HCT116 (cell line): ENCODE measurements at regions not wholly inside any gene's neighbourhood (a gene's known extent, or its start where the extent isn't known, plus 50 kb on each side); places are given as distances from the start of the nearest gene placed in this dataset.

Experiments used
- ATAC-seq: fragments of 200-7000 bp; cut with Tn5 transposase; 2 replicates; pipeline ENCODE4 v1.9.1; 2020; ENCODE audit warnings: mild to moderate bottlenecking, moderate library complexity
- BruUV-seq: library from RNA; stranded (reverse); fragments of 400-500 nt; replicated peaks from 2 replicates; lab custom pipeline; 2021; lab: Mats Ljungman, UMichigan
- CTCF ChIA-PET: fragments of 300-600 bp; sonication (Branson Sonifier 250); formaldehyde crosslinking; loops from one replicate; lab custom pipeline; 2021; ENCODE audit warnings: antibody characterized with exemption; lab: Charles Lee
- POLR2A ChIA-PET: fragments of 300-600, 350-600 bp; sonication (Branson Sonifier 250); formaldehyde crosslinking; loops from one replicate; lab custom pipeline; 2021; ENCODE audit warnings: antibody characterized with exemption; lab: Charles Lee
- RAD21 ChIA-PET, 2 experiments: fragments of 300-600 bp; sonication (Branson Sonifier 250); formaldehyde crosslinking; loops; one replicate each; lab custom pipeline; 2023; ENCODE audit warnings: low total read pairs in 2 of 2; ENCODE audit not compliant: uncharacterized antibody in 2 of 2, unreplicated experiment in 2 of 2, low non-redundant PET in 1 of 2; lab: Charles Lee
- DNase-seq: peaks from one replicate; pipeline ENCODE4 v3.0.0-alpha.2; 2010; ENCODE audit warnings: low read depth, low spot score
- H2AFZ ChIP-seq: fragments of 200-600 bp; shearing (Covaris generic), sonication (generic); 2 replicates; pipeline ENCODE4 v1.6.1; 2017; ENCODE audit warnings: low read depth, mixed run types, mixed read lengths, antibody characterized with exemption, low read length; ENCODE audit not compliant: poor library complexity, severe bottlenecking
- H3K27ac ChIP-seq: 2 replicates; pipeline ENCODE4 v1.5.1; 2012; ENCODE audit warnings: low read depth, low read length
- H3K27me3 ChIP-seq: fragments of 200-600 bp; sonication (generic); 2 replicates; pipeline ENCODE4 v1.6.1; 2016; ENCODE audit warnings: mixed run types, low read length, mixed read lengths; ENCODE audit not compliant: insufficient read depth
- H3K36me3 ChIP-seq, 2 experiments: fragments of 200-500 bp in 1 of 2; fragments of 200-600 bp in 1 of 2; sonication (Bioruptor generic) in 1 of 2; sonication (generic) in 1 of 2; 2 replicates each; pipeline versions ENCODE4 v1.5.1 to v1.6.1; 2014 to 2016; ENCODE audit warnings: low read length in 2 of 2, inconsistent platforms in 1 of 2, mixed read lengths in 1 of 2, mixed run types in 1 of 2; ENCODE audit not compliant: insufficient read depth in 2 of 2, control insufficient read depth in 1 of 2
- H3K4me1 ChIP-seq, 2 experiments: fragments of 200-600 bp in 1 of 2; sonication (generic) in 1 of 2; 2 replicates each; pipeline versions ENCODE4 v1.5.1 to v1.6.1; 2012 to 2017; ENCODE audit warnings: low read length in 2 of 2, inconsistent platforms in 1 of 2, mild to moderate bottlenecking in 1 of 2, mixed read lengths in 1 of 2, mixed run types in 1 of 2, moderate library complexity in 1 of 2; ENCODE audit not compliant: insufficient read depth in 2 of 2, control insufficient read depth in 1 of 2
- H3K4me2 ChIP-seq: fragments of 200-600 bp; sonication (generic); 2 replicates; pipeline ENCODE4 v1.6.1; 2017; ENCODE audit warnings: mixed run types, low read length, mixed read lengths
- H3K4me3 ChIP-seq, 2 experiments: fragments of 200-600 bp in 1 of 2; sonication (generic) in 1 of 2; replicated peaks in 1 of 2; 2 replicates each; pipeline ENCODE4 v1.5.1; 2011 to 2016; ENCODE audit warnings: low read length in 2 of 2, control low read depth in 1 of 2, low read depth in 1 of 2, mild to moderate bottlenecking in 1 of 2, mixed read lengths in 1 of 2, mixed run types in 1 of 2
- H3K79me2 ChIP-seq: fragments of 200-600 bp; sonication (generic); 2 replicates; pipeline ENCODE4 v1.6.1; 2017; ENCODE audit warnings: mild to moderate bottlenecking, mixed run types, low read length, moderate library complexity, mixed read lengths; ENCODE audit not compliant: insufficient read depth
- H3K9ac ChIP-seq: fragments of 200-600 bp; sonication (generic); 2 replicates; pipeline ENCODE4 v1.6.1; 2016; ENCODE audit warnings: low read length, mixed read lengths
- H3K9me2 ChIP-seq: fragments of 200-600 bp; sonication (generic), shearing (Covaris generic); 2 replicates; pipeline ENCODE4 v1.6.1; 2017; ENCODE audit warnings: mixed run types, mild to moderate bottlenecking, moderate library complexity; ENCODE audit not compliant: insufficient read depth
- H3K9me3 ChIP-seq, 2 experiments: fragments of 200-500 bp in 1 of 2; fragments of 200-600 bp in 1 of 2; sonication (Bioruptor generic) in 1 of 2; sonication (generic) in 1 of 2; 2 replicates each; pipeline ENCODE4 v1.6.1; 2014 to 2017; ENCODE audit warnings: low read length in 2 of 2, mixed read lengths in 2 of 2, inconsistent platforms in 1 of 2, low read depth in 1 of 2, mild to moderate bottlenecking in 1 of 2, mixed run types in 1 of 2, moderate library complexity in 1 of 2; ENCODE audit not compliant: control insufficient read depth in 1 of 2, insufficient read depth in 1 of 2
- H4K20me1 ChIP-seq: fragments of 200-600 bp; sonication (generic), shearing (Covaris generic); 2 replicates; pipeline ENCODE4 v1.6.1; 2017; ENCODE audit warnings: mixed run types, mild to moderate bottlenecking, moderate library complexity; ENCODE audit not compliant: insufficient read depth
- CBX3 ChIP-seq: IDR thresholded peaks from 2 replicates; pipeline ENCODE4 v1.6.1; 2012; ENCODE audit warnings: low read depth
- FOSL1 ChIP-seq: IDR thresholded peaks from 2 replicates; pipeline ENCODE4 v1.6.1; 2012; ENCODE audit warnings: low read depth
- JUND ChIP-seq: IDR thresholded peaks from 2 replicates; pipeline ENCODE4 v1.6.1; 2012
- POLR2A ChIP-seq: IDR thresholded peaks from 2 replicates; pipeline ENCODE4 v1.7.0; 2011; ENCODE audit warnings: borderline replicate concordance; ENCODE audit not compliant: insufficient read depth, insufficient read length; ENCODE audit errors: extremely low read depth
- RAD21 ChIP-seq: IDR thresholded peaks from 2 replicates; pipeline ENCODE4 v1.6.1; 2012; ENCODE audit warnings: low read depth, mild to moderate bottlenecking
- SP1 ChIP-seq: IDR thresholded peaks from 2 replicates; pipeline ENCODE4 v1.6.1; 2012; ENCODE audit warnings: low read depth
- SRF ChIP-seq: IDR thresholded peaks from 2 replicates; pipeline ENCODE4 v1.6.1; 2012; ENCODE audit warnings: low read depth
- TCF7L2 ChIP-seq: IDR thresholded peaks from 2 replicates; pipeline ENCODE4 v1.7.0; 2011; ENCODE audit warnings: borderline replicate concordance, inconsistent platforms; ENCODE audit not compliant: insufficient read depth, insufficient read length; ENCODE audit errors: extremely low read depth
- intact Hi-C: fragments of 100-400 bp; cut with micrococcal nuclease; formaldehyde crosslinking; loops from 2 replicates; pipeline ENCODE4 v1.10.0; 2022
- TF ChIP-seq, protein P1 (sequence below), 3 experiments: fragments of 200-600 bp in 1 of 3; sonication (generic) in 1 of 3; IDR thresholded peaks in 2 of 3; conservative IDR thresholded peaks in 1 of 3; 2 replicates each; pipeline ENCODE4 v1.5.1; 2012 to 2017; ENCODE audit warnings: low read depth in 2 of 3, low read length in 2 of 3, antibody characterized with exemption in 1 of 3, borderline replicate concordance in 1 of 3, control low read depth in 1 of 3, mild to moderate bottlenecking in 1 of 3, mixed read lengths in 1 of 3, mixed run types in 1 of 3, moderate library complexity in 1 of 3; ENCODE audit not compliant: insufficient read depth in 1 of 3
- TF ChIP-seq, protein P2 (sequence below): IDR thresholded peaks from 2 replicates; pipeline ENCODE4 v1.6.1; 2012

DNA sequence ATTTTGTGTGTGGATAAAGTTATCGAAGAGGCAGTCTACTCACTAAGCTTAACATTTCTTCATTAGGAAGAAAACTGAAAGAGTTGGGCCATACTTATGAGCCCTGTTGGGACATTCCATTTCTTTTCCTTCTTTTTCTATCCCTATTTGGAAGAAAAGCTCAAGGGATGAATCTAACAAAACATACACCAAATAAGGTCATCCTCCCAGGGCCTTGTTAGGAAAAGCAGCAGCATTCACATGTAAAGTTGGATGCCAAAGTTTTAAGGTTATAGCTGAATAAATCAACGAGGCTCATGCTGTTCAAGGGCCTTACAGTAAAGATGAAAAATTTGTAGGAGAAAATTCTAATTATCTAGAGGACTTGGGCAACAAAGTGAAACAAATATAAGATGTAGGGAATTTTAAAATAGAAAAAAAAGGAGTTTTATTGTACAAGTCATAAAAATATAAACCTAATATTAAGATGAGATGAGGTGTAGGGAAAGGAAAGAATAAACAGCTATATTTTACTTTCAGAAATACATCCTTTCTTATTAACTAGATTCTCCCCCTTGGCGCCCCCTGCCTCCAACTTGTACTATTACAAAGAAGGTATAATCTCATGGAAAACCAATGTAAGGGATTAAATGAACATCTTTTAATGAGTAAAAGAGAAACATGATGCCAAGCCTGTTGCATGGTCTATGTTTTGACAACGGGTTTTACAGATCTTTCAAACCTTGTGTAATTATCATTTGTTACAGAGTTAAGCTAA lies 160.4 kb downstream of the PCDH20 start:
- BruUV-seq = no TSS peak
- ATAC-seq = no peak
- Histone ChIP-seq H3K4me3 (no peak overlapping the region), H3K9me3 (no peaks in the 10 kb centered on the region)
- RAD21 ChIA-PET = no interaction called here
- TF ChIP-seq, protein P1, sequence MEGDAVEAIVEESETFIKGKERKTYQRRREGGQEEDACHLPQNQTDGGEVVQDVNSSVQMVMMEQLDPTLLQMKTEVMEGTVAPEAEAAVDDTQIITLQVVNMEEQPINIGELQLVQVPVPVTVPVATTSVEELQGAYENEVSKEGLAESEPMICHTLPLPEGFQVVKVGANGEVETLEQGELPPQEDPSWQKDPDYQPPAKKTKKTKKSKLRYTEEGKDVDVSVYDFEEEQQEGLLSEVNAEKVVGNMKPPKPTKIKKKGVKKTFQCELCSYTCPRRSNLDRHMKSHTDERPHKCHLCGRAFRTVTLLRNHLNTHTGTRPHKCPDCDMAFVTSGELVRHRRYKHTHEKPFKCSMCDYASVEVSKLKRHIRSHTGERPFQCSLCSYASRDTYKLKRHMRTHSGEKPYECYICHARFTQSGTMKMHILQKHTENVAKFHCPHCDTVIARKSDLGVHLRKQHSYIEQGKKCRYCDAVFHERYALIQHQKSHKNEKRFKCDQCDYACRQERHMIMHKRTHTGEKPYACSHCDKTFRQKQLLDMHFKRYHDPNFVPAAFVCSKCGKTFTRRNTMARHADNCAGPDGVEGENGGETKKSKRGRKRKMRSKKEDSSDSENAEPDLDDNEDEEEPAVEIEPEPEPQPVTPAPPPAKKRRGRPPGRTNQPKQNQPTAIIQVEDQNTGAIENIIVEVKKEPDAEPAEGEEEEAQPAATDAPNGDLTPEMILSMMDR (IDR thresholded peaks at IDR 0.05 in 2 of 3, conservative IDR thresholded peaks at IDR 0.05 in 1 of 3; ENCODE audit: borderline replicate concordance in 1 of 3, insufficient read depth in 1 of 3, low read depth in 2 of 3, low read length in 2 of 3) = peak in 1 of 3 experiments; percentile 37; a peak in 2 of 6 replicates
- no peak for TF ChIP-seq RAD21
- TF ChIP-seq, all 23 proteins: peak for 1
- H3K27ac ChIP-seq = no peak overlapping the region
- POLR2A ChIA-PET = no interaction called here
- no peak overlapping the region for H3K4me2 ChIP-seq
- intact Hi-C loops = loop anchor here (5.0 kb wide), 1 partner anchor 628 kb away; no protein-coding TSS in a partner anchor
- H3K4me1 ChIP-seq = no peaks in the 10 kb centered on the region
- H4K20me1 ChIP-seq = no peaks in the 10 kb centered on the region
- H3K36me3 ChIP-seq = no peaks in the 10 kb centered on the region
- no peaks in the 10 kb centered on the region for H3K27me3 ChIP-seq
- no peaks in the 10 kb centered on the region for H3K9me2 ChIP-seq
- peak; percentile 2 for DNase-seq
- no peak overlapping the region for H3K9ac ChIP-seq
- no peak overlapping the region for H2AFZ ChIP-seq
- H3K79me2 ChIP-seq = no peaks in the 10 kb centered on the region
- CTCF ChIA-PET = interaction anchor here (0.8 to 1.3 kb wide), 4 partner anchors 14 to 500 kb away, joined by 3 to 4 read pairs (median 3); no protein-coding TSS in a partner anchor

DNA sequence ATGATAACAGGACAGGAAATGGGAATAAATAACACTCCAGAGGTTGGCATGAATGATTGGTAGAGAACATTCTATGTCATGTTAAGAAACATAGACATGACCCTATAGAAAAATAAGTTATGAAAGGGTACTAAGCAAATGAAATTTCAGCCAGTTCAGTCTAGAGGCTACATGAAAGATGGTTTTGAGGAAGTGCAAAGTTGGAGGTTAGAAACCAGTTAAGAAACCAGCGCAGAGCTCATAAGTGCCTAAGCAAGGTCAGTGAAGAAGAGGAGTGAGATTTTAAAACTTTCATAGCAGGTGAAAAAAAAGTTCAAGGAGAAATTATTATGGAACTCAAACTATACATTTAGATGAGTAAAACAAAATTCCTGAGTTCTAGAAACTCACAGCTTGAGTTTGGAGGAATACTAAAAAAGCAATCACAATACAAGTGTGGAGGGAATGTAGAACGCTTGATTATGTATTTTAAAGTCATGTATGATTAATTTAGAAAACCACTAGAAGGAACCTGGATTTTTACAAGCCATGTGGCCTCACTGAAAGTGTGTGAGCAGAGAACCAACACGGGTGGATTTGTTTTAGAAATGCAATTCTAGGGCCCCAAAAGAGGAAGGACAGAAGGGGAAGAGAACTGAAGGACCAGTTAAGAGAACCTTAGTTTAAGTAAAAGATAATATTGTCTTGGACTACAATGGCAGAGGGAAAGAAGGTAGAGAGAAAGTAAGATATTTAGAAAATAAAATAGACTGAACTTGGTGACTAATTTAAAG lies 162.4 kb downstream of the PCDH20 start:
- ChIA-PET CTCF (no interaction called here), RAD21 (no interaction called here), POLR2A (no interaction called here)
- no peaks in the 10 kb centered on the region for H3K79me2 ChIP-seq
- H3K9ac ChIP-seq = no peak overlapping the region
- DNase-seq (no peak), ATAC-seq (no peak)
- TF ChIP-seq, protein P2, sequence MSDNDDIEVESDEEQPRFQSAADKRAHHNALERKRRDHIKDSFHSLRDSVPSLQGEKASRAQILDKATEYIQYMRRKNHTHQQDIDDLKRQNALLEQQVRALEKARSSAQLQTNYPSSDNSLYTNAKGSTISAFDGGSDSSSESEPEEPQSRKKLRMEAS = no peak
- TF ChIP-seq, protein P1 (IDR thresholded peaks at IDR 0.05 in 2 of 3, conservative IDR thresholded peaks at IDR 0.05 in 1 of 3; ENCODE audit: borderline replicate concordance in 1 of 3, insufficient read depth in 1 of 3, low read depth in 2 of 3, low read length in 2 of 3) = no peak
- TF ChIP-seq CBX3 = no peak
- TF ChIP-seq SRF = no peak
- TF ChIP-seq TCF7L2 = no peak
- TF ChIP-seq RAD21 = no peak
- no peak for TF ChIP-seq SP1
- no peak for TF ChIP-seq POLR2A
- no peak for TF ChIP-seq JUND
- no peak for TF ChIP-seq FOSL1
- no peak overlapping the region for H3K4me2 ChIP-seq
- no peak overlapping the region for H3K27ac ChIP-seq
- H2AFZ ChIP-seq = no peak overlapping the region
- H3K36me3 ChIP-seq = no peaks in the 10 kb centered on the region
- BruUV-seq = no TSS peak
- H3K27me3 ChIP-seq = no peaks in the 10 kb centered on the region
- H3K9me2 ChIP-seq = no peaks in the 10 kb centered on the region
- intact Hi-C loops = no loop called here
- H3K4me1 ChIP-seq = no peaks in the 10 kb centered on the region
- no peak overlapping the region for H3K4me3 ChIP-seq
- H3K9me3 ChIP-seq = no peaks in the 10 kb centered on the region
- no peaks in the 10 kb centered on the region for H4K20me1 ChIP-seq
